Mesothelial cell of epicardium (in vitro differentiated cells): ENCODE measurements at regions not wholly inside any gene's neighbourhood (a gene's known extent, or its start where the extent isn't known, plus 50 kb on each side); places are given as distances from the start of the nearest gene placed in this dataset.

Experiments
- DNase-seq, 2 experiments: peaks; one replicate each; pipeline ENCODE4 v3.0.0; 2021; ENCODE audit warnings: low spot score in 2 of 2; ENCODE audit not compliant: unreplicated experiment in 2 of 2
- H3K27ac Mint-ChIP-seq: 2 replicates; pipeline ENCODE4 v1.8.0; 2021; ENCODE audit warnings: mixed read lengths
- H3K27me3 Mint-ChIP-seq: 2 replicates; pipeline ENCODE4 v1.8.0; 2021; ENCODE audit warnings: low read depth, mixed read lengths
- H3K36me3 Mint-ChIP-seq: 2 replicates; pipeline ENCODE4 v1.8.0; 2021; ENCODE audit warnings: mixed read lengths
- H3K4me1 Mint-ChIP-seq: 2 replicates; pipeline ENCODE4 v1.8.0; 2021; ENCODE audit warnings: mixed read lengths
- H3K4me3 Mint-ChIP-seq: 2 replicates; pipeline ENCODE4 v1.8.0; 2021; ENCODE audit warnings: mild to moderate bottlenecking, moderate library complexity, mixed read lengths
- H3K9me3 Mint-ChIP-seq: 2 replicates; pipeline ENCODE4 v1.8.0; 2021; ENCODE audit warnings: mixed read lengths
- CTCF ChIP-seq: fragments of 200-600 bp; sonication (generic); IDR thresholded peaks from one replicate; pipeline ENCODE4 v1.5.0; 2021; ENCODE audit warnings: antibody characterized with exemption; ENCODE audit not compliant: unreplicated experiment

DNA sequence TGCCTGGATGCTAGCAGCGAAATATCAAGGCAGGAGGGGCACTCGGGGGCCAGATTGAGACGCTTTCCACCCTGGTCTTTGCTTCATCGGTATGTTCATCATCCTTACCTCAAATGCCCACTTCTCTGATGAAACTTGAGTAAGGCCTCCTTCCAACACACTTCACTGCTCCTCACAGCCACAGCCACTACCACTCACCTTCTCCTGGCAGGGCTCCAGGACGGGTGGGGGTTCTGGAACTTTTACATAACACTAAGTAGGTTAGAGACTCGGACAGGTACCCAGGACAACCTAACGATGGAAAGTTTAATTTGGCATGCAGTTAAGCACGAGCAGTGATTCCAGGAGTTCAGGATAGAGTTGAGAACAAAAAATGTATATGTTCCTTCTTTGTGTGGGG lies 73.9 kb upstream of the SPAG17 start:
- no peak for TF ChIP-seq CTCF
- Mint-ChIP-seq H3K9me3 (no peaks in the 10 kb centered on the region), H3K36me3 (no peaks in the 10 kb centered on the region), H3K27me3 (no peaks in the 10 kb centered on the region), H3K4me3 (no peak overlapping the region), H3K27ac (no peak overlapping the region), H3K4me1 (peaks cover 8% of the 10 kb centered on the region)
- no peak for DNase-seq

GRCh38 chr1:118257946-118258345 lies 72.9 kb upstream of the SPAG17 start:
- no peak for DNase-seq
- Mint-ChIP-seq H3K4me3 (no peak overlapping the region), H3K36me3 (no peaks in the 10 kb centered on the region), H3K4me1 (peaks cover 9% of the 10 kb centered on the region), H3K27ac (no peak overlapping the region), H3K9me3 (no peaks in the 10 kb centered on the region), H3K27me3 (no peaks in the 10 kb centered on the region)
- no peak for TF ChIP-seq CTCF

DNA sequence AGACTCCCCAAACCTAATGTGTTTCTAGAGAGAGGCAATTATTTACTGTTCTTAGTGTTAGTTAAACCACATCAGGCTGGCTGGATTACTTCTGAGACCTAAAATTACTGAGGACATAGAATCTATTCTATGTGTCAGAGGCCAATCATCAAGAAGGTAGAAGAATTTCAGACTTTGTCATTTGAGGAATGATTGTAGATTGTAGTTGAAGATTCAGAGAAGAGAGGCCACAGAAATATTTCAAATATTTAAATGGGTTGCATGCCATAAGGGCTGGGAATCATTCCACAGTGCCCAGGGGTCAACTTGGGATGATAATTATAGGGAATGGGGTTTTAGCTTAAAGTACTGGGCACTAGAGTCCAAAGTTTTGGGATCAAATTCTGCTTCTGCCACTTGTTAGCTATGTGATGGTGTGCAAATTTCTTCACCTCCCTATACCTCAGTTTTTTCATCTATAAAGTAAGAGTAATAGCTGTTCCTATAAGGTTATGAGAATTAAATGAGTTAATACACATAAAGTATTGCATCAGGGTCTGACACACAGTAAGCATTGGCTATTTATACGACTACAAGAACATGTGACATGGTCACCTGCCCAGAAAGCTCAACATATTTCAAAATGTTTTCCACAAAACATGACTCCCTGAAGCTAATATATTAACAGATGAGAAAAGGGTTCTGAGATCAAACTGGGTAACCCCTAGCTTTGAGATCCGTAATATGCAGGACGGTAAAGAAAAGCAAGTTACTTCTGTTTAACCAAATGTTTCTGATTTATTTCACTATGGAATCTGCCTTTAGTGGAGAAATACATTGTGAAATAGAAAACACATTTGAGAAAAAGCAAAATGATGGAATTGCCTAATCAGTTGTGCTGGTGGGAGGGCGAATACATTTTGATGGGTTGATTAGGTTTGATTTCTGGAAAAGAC lies 69.7 kb upstream of the SPAG17 start:
- Mint-ChIP-seq H3K36me3 (no peaks in the 10 kb centered on the region), H3K4me3 (no peak overlapping the region), H3K4me1 (peaks cover 10% of the 10 kb centered on the region), H3K27ac (no peak overlapping the region), H3K9me3 (no peaks in the 10 kb centered on the region), H3K27me3 (no peaks in the 10 kb centered on the region)
- TF ChIP-seq CTCF = no peak
- DNase-seq = no peak

- no peaks in the 10 kb centered on the region for H3K27me3 Mint-ChIP-seq
- H3K27ac Mint-ChIP-seq = no peak overlapping the region
- H3K4me3 Mint-ChIP-seq = no peak overlapping the region
Measured at GRCh38 chr1:118254001-118254400, 69.0 kb upstream of the SPAG17 start.

GRCh38 chr1:118253053-118253915 lies 68.3 kb upstream of the SPAG17 start:
- Mint-ChIP-seq H3K36me3 (no peaks in the 10 kb centered on the region), H3K27ac (no peak overlapping the region), H3K27me3 (no peaks in the 10 kb centered on the region), H3K4me3 (no peak overlapping the region), H3K4me1 (peaks cover 10% of the 10 kb centered on the region), H3K9me3 (no peaks in the 10 kb centered on the region)
- TF ChIP-seq CTCF = no peak
- no peak for DNase-seq

More at GRCh38 chr1:118254001-118254400, 69.0 kb upstream of the SPAG17 start:
- DNase-seq = no peak
- H3K4me1 Mint-ChIP-seq = peaks cover 10% of the 10 kb centered on the region
- no peaks in the 10 kb centered on the region for H3K9me3 Mint-ChIP-seq
- no peak for TF ChIP-seq CTCF
- no peaks in the 10 kb centered on the region for H3K36me3 Mint-ChIP-seq
